SK-N-SH (cell line): ENCODE measurements at regions not wholly inside any gene's neighbourhood (a gene's known extent, or its start where the extent isn't known, plus 50 kb on each side); places are given as distances from the start of the nearest gene placed in this dataset.

ENCODE experiments used
- CTCF ChIA-PET: fragments of 300-600, 350-600 bp; formaldehyde crosslinking; extraction: SDS; loops from one replicate; lab custom pipeline; 2021; lab: Yijun Ruan, JAX
- POLR2A ChIA-PET: fragments of 350-600 bp; sonication (Branson Sonifier 250); formaldehyde crosslinking; extraction: SDS; loops from one replicate; lab custom pipeline; 2020; ENCODE audit warnings: antibody characterized with exemption, inconsistent platforms; lab: Yijun Ruan, JAX
- DNase-seq: peaks from one replicate; pipeline ENCODE4 v3.0.0; 2012
- H2AFZ ChIP-seq: fragments of 200-600 bp; sonication (generic); 2 replicates; pipeline ENCODE4 v1.8.1; 2016; ENCODE audit warnings: antibody characterized with exemption, mild to moderate bottlenecking, low read depth
- H3F3A ChIP-seq: fragments of 200-600 bp; sonication (generic); replicated peaks from 2 replicates; pipeline ENCODE3; 2016; ENCODE audit warnings: antibody characterized with exemption, mild to moderate bottlenecking; ENCODE audit not compliant: insufficient read depth
- H3K27ac ChIP-seq, 2 experiments: fragments of 200-500 bp in 1 of 2; fragments of 200-600 bp in 1 of 2; sonication (Bioruptor generic) in 1 of 2; sonication (generic), shearing (Covaris generic) in 1 of 2; 2 replicates each; pipeline versions ENCODE4 v1.5.1 to v1.6.1; 2014 to 2016; ENCODE audit warnings: low read depth in 2 of 2, inconsistent platforms in 1 of 2, low read length in 1 of 2, mild to moderate bottlenecking in 1 of 2, mixed read lengths in 1 of 2
- H3K27me3 ChIP-seq: fragments of 200-600 bp; sonication (generic), shearing (Covaris generic); 2 replicates; pipeline ENCODE4 v1.6.1; 2016; ENCODE audit warnings: mixed run types; ENCODE audit not compliant: insufficient read depth
- H3K36me3 ChIP-seq, 2 experiments: fragments of 200-500 bp in 1 of 2; fragments of 200-600 bp in 1 of 2; sonication (Bioruptor generic) in 1 of 2; sonication (generic) in 1 of 2; replicated peaks in 1 of 2; 2 replicates each; pipeline versions ENCODE3 to v1.5.1; 2014 to 2016; ENCODE audit warnings: low read length in 1 of 2, mild to moderate bottlenecking in 1 of 2; ENCODE audit not compliant: insufficient read depth in 2 of 2, control insufficient read depth in 1 of 2
- H3K4me1 ChIP-seq, 2 experiments: fragments of 200-500 bp in 1 of 2; fragments of 200-600 bp in 1 of 2; sonication (Bioruptor generic) in 1 of 2; sonication (generic), shearing (Covaris generic) in 1 of 2; 2 replicates each; pipeline versions ENCODE4 v1.5.1 to v1.6.1; 2014 to 2016; ENCODE audit warnings: low read depth in 1 of 2, low read length in 1 of 2, mixed run types in 1 of 2; ENCODE audit not compliant: insufficient read depth in 2 of 2, control insufficient read depth in 1 of 2
- H3K4me2 ChIP-seq: fragments of 200-600 bp; sonication (generic), shearing (Covaris generic); 2 replicates; pipeline ENCODE4 v1.6.1; 2017; ENCODE audit warnings: mixed run types
- H3K4me3 ChIP-seq, 2 experiments: fragments of 200-500 bp in 1 of 2; fragments of 200-600 bp in 1 of 2; sonication (Bioruptor generic) in 1 of 2; sonication (generic), shearing (Covaris generic) in 1 of 2; 2 replicates each; pipeline versions ENCODE4 v1.5.1 to v1.8.1; 2014 to 2016; ENCODE audit warnings: low read depth in 2 of 2, inconsistent platforms in 1 of 2, low read length in 1 of 2, mild to moderate bottlenecking in 1 of 2, mixed read lengths in 1 of 2, moderate library complexity in 1 of 2
- H3K79me2 ChIP-seq: fragments of 200-600 bp; sonication (generic); 2 replicates; pipeline ENCODE4 v1.8.1; 2017; ENCODE audit warnings: mild to moderate bottlenecking; ENCODE audit not compliant: insufficient read depth
- H3K9ac ChIP-seq: fragments of 200-600 bp; sonication (generic); 2 replicates; pipeline ENCODE4 v1.6.1; 2017; ENCODE audit warnings: mixed run types
- H3K9me2 ChIP-seq: fragments of 200-600 bp; sonication (generic); 2 replicates; pipeline ENCODE4 v1.6.1; 2017; ENCODE audit warnings: mixed run types
- H3K9me3 ChIP-seq: fragments of 200-600 bp; sonication (generic); 2 replicates; pipeline ENCODE4 v1.6.1; 2017; ENCODE audit warnings: mixed run types, mild to moderate bottlenecking, moderate library complexity
- H4K20me1 ChIP-seq: fragments of 200-600 bp; sonication (generic); 2 replicates; pipeline ENCODE4 v1.6.1; 2017; ENCODE audit warnings: mild to moderate bottlenecking, mixed run types; ENCODE audit not compliant: insufficient read depth
- CHD2 ChIP-seq: fragments of 150-350 bp; IDR thresholded peaks from 2 replicates; pipeline ENCODE4 v1.6.1; 2018; ENCODE audit warnings: low read length; ENCODE audit not compliant: partially characterized antibody
- EP300 ChIP-seq, 2 experiments: IDR thresholded peaks; 2 replicates each; pipeline versions ENCODE4 v1.4.0 to v1.6.1; 2012; ENCODE audit warnings: borderline replicate concordance in 1 of 2, low read depth in 1 of 2, low read length in 1 of 2
- GABPA ChIP-seq: IDR thresholded peaks from 2 replicates; pipeline ENCODE4 v1.4.0; 2012; ENCODE audit warnings: low read depth, mild to moderate bottlenecking
- GATA2 ChIP-seq: sonication (generic); formaldehyde crosslinking; IDR thresholded peaks from 2 replicates; pipeline ENCODE4 v1.5.0; 2020; ENCODE audit warnings: mild to moderate bottlenecking, missing genetic modification reagents
- MEF2A ChIP-seq: IDR thresholded peaks from 2 replicates; pipeline ENCODE4 v1.4.0; 2012; ENCODE audit warnings: low read depth, borderline replicate concordance
- NRF1 ChIP-seq: IDR thresholded peaks from 2 replicates; pipeline ENCODE4 v1.6.1; 2012; ENCODE audit warnings: low read depth, mild to moderate bottlenecking, low read length
- POLR2AphosphoS5 ChIP-seq: IDR thresholded peaks from 2 replicates; pipeline ENCODE4 v1.6.1; 2012; ENCODE audit warnings: low read depth, low read length
- RAD21 ChIP-seq: IDR thresholded peaks from 2 replicates; pipeline ENCODE4 v1.6.1; 2012; ENCODE audit warnings: mild to moderate bottlenecking, low read length
- RCOR1 ChIP-seq: fragments of 150-350 bp; IDR thresholded peaks from 2 replicates; pipeline ENCODE4 v1.6.1; 2017; ENCODE audit warnings: antibody characterized with exemption, low read length
- SIN3A ChIP-seq: IDR thresholded peaks from 2 replicates; pipeline ENCODE4 v1.6.1; 2012; ENCODE audit warnings: low read depth, mild to moderate bottlenecking, low read length, moderate library complexity, borderline replicate concordance
- SMC3 ChIP-seq: IDR thresholded peaks from 2 replicates; pipeline ENCODE4 v1.6.1; 2012; ENCODE audit warnings: low read depth, low read length, improper control_type of control experiment
- TAF1 ChIP-seq: IDR thresholded peaks from 2 replicates; pipeline ENCODE4 v1.6.1; 2012; ENCODE audit warnings: low read depth, mild to moderate bottlenecking, low read length, moderate library complexity, borderline replicate concordance
- TEAD4 ChIP-seq: IDR thresholded peaks from 2 replicates; pipeline ENCODE4 v1.4.0; 2012; ENCODE audit warnings: mild to moderate bottlenecking, borderline replicate concordance; ENCODE audit not compliant: insufficient read depth
- WGBS: methylation state at CpG from one replicate; pipeline ENCODE4 v1.1.6; 2017; ENCODE audit warnings: low lambda C conversion rate; 5-methylcytosine and 5-hydroxymethylcytosine counted together
- TF ChIP-seq, protein P1 (sequence below): IDR thresholded peaks from 2 replicates; pipeline ENCODE4; 2012
- TF ChIP-seq, protein P2 (sequence below): IDR thresholded peaks from 2 replicates; pipeline ENCODE4 v1.4.0; 2012; ENCODE audit warnings: low read depth
- TF ChIP-seq, protein P3 (sequence below): fragments of 200-600 bp; sonication (generic); IDR thresholded peaks from 2 replicates; pipeline ENCODE4 v1.6.1; 2017; ENCODE audit warnings: antibody characterized with exemption, mild to moderate bottlenecking, moderate library complexity
- TF ChIP-seq, protein P4 (sequence below): fragments of 150-350 bp; IDR thresholded peaks from 2 replicates; pipeline ENCODE4 v1.6.1; 2016; ENCODE audit warnings: mild to moderate bottlenecking, low read depth, low read length

DNA sequence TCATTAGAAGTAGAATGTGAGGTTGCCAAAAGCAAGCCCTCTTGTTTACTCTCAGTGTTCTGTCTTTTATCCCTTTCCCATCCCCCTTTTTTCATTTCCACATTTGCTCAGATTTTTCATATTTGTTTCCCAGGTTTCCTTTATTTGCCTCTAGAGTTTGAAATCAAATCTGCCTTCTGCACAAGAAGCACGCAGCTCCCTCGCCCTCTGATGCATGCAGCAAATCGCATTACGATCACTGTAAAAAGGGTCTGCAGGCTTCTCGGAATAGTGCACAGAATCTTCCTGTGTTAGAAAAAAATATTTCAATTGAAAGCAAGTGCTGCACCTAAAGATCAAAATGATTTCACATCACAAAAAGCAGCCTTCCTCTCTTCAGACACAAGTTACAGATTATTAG, 129.0 kb downstream of the GPAM start:
- no peaks in the 10 kb centered on the region for H3K27me3 ChIP-seq
- H4K20me1 ChIP-seq: no peaks in the 10 kb centered on the region
- peaks cover 0 to 3% of the 10 kb centered on the region in 2 experiments; a peak in 1 of 4 replicates for H3K4me1 ChIP-seq
- H3K36me3 ChIP-seq: no peaks in the 10 kb centered on the region
- no peak overlapping the region for H2AFZ ChIP-seq
- no peak overlapping the region for H3K27ac ChIP-seq
- no peaks in the 10 kb centered on the region for H3F3A ChIP-seq
- no peaks in the 10 kb centered on the region for H3K9me2 ChIP-seq
- H3K79me2 ChIP-seq: no peaks in the 10 kb centered on the region
- H3K9me3 ChIP-seq: no peaks in the 10 kb centered on the region
- TF ChIP-seq, protein P1, sequence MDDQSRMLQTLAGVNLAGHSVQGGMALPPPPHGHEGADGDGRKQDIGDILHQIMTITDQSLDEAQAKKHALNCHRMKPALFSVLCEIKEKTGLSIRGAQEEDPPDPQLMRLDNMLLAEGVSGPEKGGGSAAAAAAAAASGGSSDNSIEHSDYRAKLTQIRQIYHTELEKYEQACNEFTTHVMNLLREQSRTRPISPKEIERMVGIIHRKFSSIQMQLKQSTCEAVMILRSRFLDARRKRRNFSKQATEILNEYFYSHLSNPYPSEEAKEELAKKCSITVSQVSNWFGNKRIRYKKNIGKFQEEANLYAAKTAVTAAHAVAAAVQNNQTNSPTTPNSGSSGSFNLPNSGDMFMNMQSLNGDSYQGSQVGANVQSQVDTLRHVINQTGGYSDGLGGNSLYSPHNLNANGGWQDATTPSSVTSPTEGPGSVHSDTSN: no peak
- TF ChIP-seq TEAD4 (no peak), RAD21 (no peak), CHD2 (no peak), POLR2AphosphoS5 (no peak), SIN3A (no peak), TAF1 (no peak), MEF2A (no peak), RCOR1 (no peak), EP300 (IDR thresholded peaks at IDR 0.05; ENCODE audit: borderline replicate concordance in 1 of 2, low read depth in 1 of 2, low read length in 1 of 2) (no peak), NRF1 (no peak), SMC3 (no peak), GATA2 (no peak), GABPA (no peak)
- TF ChIP-seq, protein P2, sequence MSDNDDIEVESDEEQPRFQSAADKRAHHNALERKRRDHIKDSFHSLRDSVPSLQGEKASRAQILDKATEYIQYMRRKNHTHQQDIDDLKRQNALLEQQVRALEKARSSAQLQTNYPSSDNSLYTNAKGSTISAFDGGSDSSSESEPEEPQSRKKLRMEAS: no peak
- TF ChIP-seq, protein P3, sequence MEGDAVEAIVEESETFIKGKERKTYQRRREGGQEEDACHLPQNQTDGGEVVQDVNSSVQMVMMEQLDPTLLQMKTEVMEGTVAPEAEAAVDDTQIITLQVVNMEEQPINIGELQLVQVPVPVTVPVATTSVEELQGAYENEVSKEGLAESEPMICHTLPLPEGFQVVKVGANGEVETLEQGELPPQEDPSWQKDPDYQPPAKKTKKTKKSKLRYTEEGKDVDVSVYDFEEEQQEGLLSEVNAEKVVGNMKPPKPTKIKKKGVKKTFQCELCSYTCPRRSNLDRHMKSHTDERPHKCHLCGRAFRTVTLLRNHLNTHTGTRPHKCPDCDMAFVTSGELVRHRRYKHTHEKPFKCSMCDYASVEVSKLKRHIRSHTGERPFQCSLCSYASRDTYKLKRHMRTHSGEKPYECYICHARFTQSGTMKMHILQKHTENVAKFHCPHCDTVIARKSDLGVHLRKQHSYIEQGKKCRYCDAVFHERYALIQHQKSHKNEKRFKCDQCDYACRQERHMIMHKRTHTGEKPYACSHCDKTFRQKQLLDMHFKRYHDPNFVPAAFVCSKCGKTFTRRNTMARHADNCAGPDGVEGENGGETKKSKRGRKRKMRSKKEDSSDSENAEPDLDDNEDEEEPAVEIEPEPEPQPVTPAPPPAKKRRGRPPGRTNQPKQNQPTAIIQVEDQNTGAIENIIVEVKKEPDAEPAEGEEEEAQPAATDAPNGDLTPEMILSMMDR: no peak
- TF ChIP-seq, protein P4, sequence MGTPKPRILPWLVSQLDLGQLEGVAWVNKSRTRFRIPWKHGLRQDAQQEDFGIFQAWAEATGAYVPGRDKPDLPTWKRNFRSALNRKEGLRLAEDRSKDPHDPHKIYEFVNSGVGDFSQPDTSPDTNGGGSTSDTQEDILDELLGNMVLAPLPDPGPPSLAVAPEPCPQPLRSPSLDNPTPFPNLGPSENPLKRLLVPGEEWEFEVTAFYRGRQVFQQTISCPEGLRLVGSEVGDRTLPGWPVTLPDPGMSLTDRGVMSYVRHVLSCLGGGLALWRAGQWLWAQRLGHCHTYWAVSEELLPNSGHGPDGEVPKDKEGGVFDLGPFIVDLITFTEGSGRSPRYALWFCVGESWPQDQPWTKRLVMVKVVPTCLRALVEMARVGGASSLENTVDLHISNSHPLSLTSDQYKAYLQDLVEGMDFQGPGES: no peak
- TF ChIP-seq, all 33 proteins: peak for 0
- Histone ChIP-seq H3K4me2 (no peak overlapping the region), H3K9ac (no peak overlapping the region), H3K4me3 (no peak overlapping the region)
- WGBS: 45% methylated on average over 5 of the region's 5 CpGs
- POLR2A ChIA-PET: no interaction called here
- no peak for DNase-seq
- CTCF ChIA-PET: no interaction called here
